LNCaP clone FGC (cell line): ENCODE measurements at regions not wholly inside any gene's neighbourhood (a gene's known extent, or its start where the extent isn't known, plus 50 kb on each side); places are given as distances from the start of the nearest gene placed in this dataset.

Source experiments
- DNase-seq: peaks from one replicate; pipeline ENCODE4 v3.0.0-alpha.2; 2011; ENCODE audit warnings: low read depth
- H3K4me3 ChIP-seq: 2 replicates; pipeline ENCODE4 v1.5.1; 2011; ENCODE audit warnings: mild to moderate bottlenecking, low read depth, low read length, control low read depth
- CTCF ChIP-seq: IDR thresholded peaks from 2 replicates; pipeline ENCODE4 v1.5.1; 2012; ENCODE audit warnings: mild to moderate bottlenecking; ENCODE audit not compliant: control insufficient read depth, insufficient read depth; ENCODE audit errors: extremely low read depth

- H3K4me3 ChIP-seq, result no peak overlapping the region
- no peak for TF ChIP-seq CTCF
- DNase-seq, result no peak
Observed at GRCh38 chr5:52668544-52669185, 119.1 kb upstream of the ITGA1 start.

- no peak for TF ChIP-seq CTCF
- no peak for DNase-seq
- no peak overlapping the region for H3K4me3 ChIP-seq
Observed at GRCh38 chr5:52672459-52672858, 115.3 kb upstream of the ITGA1 start.

GRCh38 chr5:52673495-52673894 is 114.2 kb upstream of the ITGA1 start:
- TF ChIP-seq CTCF, result no peak
- H3K4me3 ChIP-seq, result no peak overlapping the region
- DNase-seq, result no peak

GRCh38 chr5:52674815-52675545 is 112.7 kb upstream of the ITGA1 start:
- no peak overlapping the region for H3K4me3 ChIP-seq
- no peak for DNase-seq

GRCh38 chr5:52682492-52682891 is 105.2 kb upstream of the ITGA1 start:
- DNase-seq, result no peak
- TF ChIP-seq CTCF, result no peak

More at GRCh38 chr5:52674815-52675545, 112.7 kb upstream of the ITGA1 start:
- TF ChIP-seq CTCF, result no peak

GRCh38 chr5:52684051-52684450 is 103.7 kb upstream of the ITGA1 start:
- H3K4me3 ChIP-seq, result no peak overlapping the region
- no peak for DNase-seq
- TF ChIP-seq CTCF, result no peak

More at GRCh38 chr5:52682492-52682891, 105.2 kb upstream of the ITGA1 start:
- H3K4me3 ChIP-seq, result no peak overlapping the region
